ENCODE measurements at regions not wholly inside any gene's neighbourhood (a gene's known extent, or its start where the extent isn't known, plus 50 kb on each side); places are given as distances from the start of the nearest gene placed in this dataset.

- H3K18ac ChIP-seq (ENCODE audit: low read depth in 1 of 2, low read length in 2 of 2) = no peak overlapping the region
- no peak overlapping the region for H3K4me3 ChIP-seq (ENCODE audit: insufficient read depth in 1 of 2, low read depth in 1 of 2, low read length in 2 of 2)
- no peak overlapping the region for H2AK5ac ChIP-seq (ENCODE audit: low read length, severe bottlenecking)
- H3K4ac ChIP-seq (ENCODE audit: low read depth in 1 of 2, low read length in 2 of 2) = no peak overlapping the region
- no peak overlapping the region for H4K8ac ChIP-seq (ENCODE audit: low read length)
- H2BK5ac ChIP-seq (ENCODE audit: low read depth, low read length, poor library complexity, severe bottlenecking) = no peak overlapping the region
- DNase-seq = no peak
- H2AFZ ChIP-seq (ENCODE audit: low read depth, low read length) = no peak overlapping the region
- no peaks in the 10 kb centered on the region for H3K4me1 ChIP-seq (ENCODE audit: control insufficient read depth, insufficient read depth, low read depth, low read length)
- H3K27ac ChIP-seq (ENCODE audit: low read length, poor library complexity, severe bottlenecking) = no peak overlapping the region
- 77% methylated on average over 1 of the region's 3 CpGs for WGBS
- no peak overlapping the region for H2BK15ac ChIP-seq (ENCODE audit: low read depth, poor library complexity, severe bottlenecking)
- no peak overlapping the region for H3K4me2 ChIP-seq (ENCODE audit: low read length, poor library complexity, severe bottlenecking)
- H4K91ac ChIP-seq (ENCODE audit: low read length) = no peak overlapping the region
- no peak overlapping the region for H2BK120ac ChIP-seq (ENCODE audit: low read depth, low read length)
- H3K27me3 ChIP-seq (ENCODE audit: control insufficient read depth in 1 of 2, insufficient read depth in 1 of 2, low read length in 2 of 2) = peaks cover 59 to 67% of the 10 kb centered on the region in 2 experiments
- no peak overlapping the region for H2BK12ac ChIP-seq (ENCODE audit: low read length in 2 of 2)
- H3K9me3 ChIP-seq (ENCODE audit: control insufficient read depth, low read length) = peaks cover 8% of the 10 kb centered on the region
- H3K14ac ChIP-seq (ENCODE audit: low read length in 2 of 2) = peak overlapping the region in 1 of 2 experiments; percentile 41
- H3K79me1 ChIP-seq (replicated peaks; ENCODE audit: low read length, poor library complexity, severe bottlenecking) = no peaks in the 10 kb centered on the region
- no peak overlapping the region for H3K23ac ChIP-seq (ENCODE audit: low read length in 2 of 2)
- H3K36me3 ChIP-seq (ENCODE audit: control insufficient read depth in 1 of 2, insufficient read depth in 2 of 2, low read depth in 1 of 2, low read length in 2 of 2) = no peaks in the 10 kb centered on the region
- no peak overlapping the region for H3K9ac ChIP-seq (ENCODE audit: low read length)
Observed at GRCh38 chr2:121030523-121030922, 254.5 kb downstream of the TFCP2L1 start.

- Histone ChIP-seq H3K4me2 (ENCODE audit: low read length, poor library complexity, severe bottlenecking) (no peak overlapping the region), H4K91ac (ENCODE audit: low read length) (no peak overlapping the region), H3K79me1 (replicated peaks; ENCODE audit: low read length, poor library complexity, severe bottlenecking) (no peaks in the 10 kb centered on the region), H3K18ac (ENCODE audit: low read depth in 1 of 2, low read length in 2 of 2) (no peak overlapping the region), H3K23ac (ENCODE audit: low read length in 2 of 2) (no peak overlapping the region), H2BK12ac (ENCODE audit: low read length in 2 of 2) (no peak overlapping the region), H3K14ac (ENCODE audit: low read length in 2 of 2) (no peak overlapping the region), H3K4me1 (ENCODE audit: control insufficient read depth, insufficient read depth, low read depth, low read length) (peaks cover 1% of the 10 kb centered on the region), H3K9me3 (ENCODE audit: control insufficient read depth, low read length) (peaks cover 8% of the 10 kb centered on the region), H3K4me3 (ENCODE audit: insufficient read depth in 1 of 2, low read depth in 1 of 2, low read length in 2 of 2) (no peak overlapping the region), H3K27ac (ENCODE audit: low read length, poor library complexity, severe bottlenecking) (no peak overlapping the region), H3K27me3 (ENCODE audit: control insufficient read depth in 1 of 2, insufficient read depth in 1 of 2, low read length in 2 of 2) (peaks cover 63 to 79% of the 10 kb centered on the region in 2 experiments), H3K36me3 (ENCODE audit: control insufficient read depth in 1 of 2, insufficient read depth in 2 of 2, low read depth in 1 of 2, low read length in 2 of 2) (no peaks in the 10 kb centered on the region), H4K8ac (ENCODE audit: low read length) (no peak overlapping the region), H2AK5ac (ENCODE audit: low read length, severe bottlenecking) (no peak overlapping the region), H2AFZ (ENCODE audit: low read depth, low read length) (no peak overlapping the region), H3K9ac (ENCODE audit: low read length) (no peak overlapping the region), H3K4ac (ENCODE audit: low read depth in 1 of 2, low read length in 2 of 2) (no peak overlapping the region), H2BK5ac (ENCODE audit: low read depth, low read length, poor library complexity, severe bottlenecking) (no peak overlapping the region), H2BK15ac (ENCODE audit: low read depth, poor library complexity, severe bottlenecking) (no peak overlapping the region), H2BK120ac (ENCODE audit: low read depth, low read length) (no peak overlapping the region)
- no peak for DNase-seq
- 96% methylated on average over 12 of the region's 12 CpGs for WGBS
Observed at GRCh38 chr2:121031568-121032340, 253.2 kb downstream of the TFCP2L1 start.

GRCh38 chr2:121033461-121033996 is 251.5 kb downstream of the TFCP2L1 start:
- Histone ChIP-seq H3K18ac (ENCODE audit: low read depth in 1 of 2, low read length in 2 of 2) (no peak overlapping the region), H4K91ac (ENCODE audit: low read length) (no peak overlapping the region), H2AK5ac (ENCODE audit: low read length, severe bottlenecking) (no peak overlapping the region), H2BK15ac (ENCODE audit: low read depth, poor library complexity, severe bottlenecking) (no peak overlapping the region), H3K4me1 (ENCODE audit: control insufficient read depth, insufficient read depth, low read depth, low read length) (peaks cover 4% of the 10 kb centered on the region), H3K14ac (ENCODE audit: low read length in 2 of 2) (no peak overlapping the region), H2BK12ac (ENCODE audit: low read length in 2 of 2) (no peak overlapping the region), H4K8ac (ENCODE audit: low read length) (no peak overlapping the region), H2BK120ac (ENCODE audit: low read depth, low read length) (no peak overlapping the region), H3K36me3 (ENCODE audit: control insufficient read depth in 1 of 2, insufficient read depth in 2 of 2, low read depth in 1 of 2, low read length in 2 of 2) (no peaks in the 10 kb centered on the region), H3K4me3 (ENCODE audit: insufficient read depth in 1 of 2, low read depth in 1 of 2, low read length in 2 of 2) (no peak overlapping the region), H3K79me1 (replicated peaks; ENCODE audit: low read length, poor library complexity, severe bottlenecking) (no peaks in the 10 kb centered on the region), H2AFZ (ENCODE audit: low read depth, low read length) (no peak overlapping the region), H3K23ac (ENCODE audit: low read length in 2 of 2) (no peak overlapping the region), H3K27me3 (ENCODE audit: control insufficient read depth in 1 of 2, insufficient read depth in 1 of 2, low read length in 2 of 2) (peaks cover 72 to 90% of the 10 kb centered on the region in 2 experiments), H3K9ac (ENCODE audit: low read length) (no peak overlapping the region), H3K27ac (ENCODE audit: low read length, poor library complexity, severe bottlenecking) (no peak overlapping the region), H3K4ac (ENCODE audit: low read depth in 1 of 2, low read length in 2 of 2) (no peak overlapping the region), H2BK5ac (ENCODE audit: low read depth, low read length, poor library complexity, severe bottlenecking) (no peak overlapping the region), H3K9me3 (ENCODE audit: control insufficient read depth, low read length) (no peaks in the 10 kb centered on the region), H3K4me2 (ENCODE audit: low read length, poor library complexity, severe bottlenecking) (no peak overlapping the region)
- no peak for DNase-seq
- WGBS = 85% methylated on average over 7 of the region's 7 CpGs

GRCh38 chr2:121034551-121034950 is 250.5 kb downstream of the TFCP2L1 start:
- 83% methylated on average over 5 of the region's 5 CpGs for WGBS
- Histone ChIP-seq H3K18ac (ENCODE audit: low read depth in 1 of 2, low read length in 2 of 2) (no peak overlapping the region), H3K79me1 (replicated peaks; ENCODE audit: low read length, poor library complexity, severe bottlenecking) (no peaks in the 10 kb centered on the region), H3K9me3 (ENCODE audit: control insufficient read depth, low read length) (no peaks in the 10 kb centered on the region), H2AFZ (ENCODE audit: low read depth, low read length) (no peak overlapping the region), H3K4ac (ENCODE audit: low read depth in 1 of 2, low read length in 2 of 2) (no peak overlapping the region), H3K4me3 (ENCODE audit: insufficient read depth in 1 of 2, low read depth in 1 of 2, low read length in 2 of 2) (no peak overlapping the region), H3K4me1 (ENCODE audit: control insufficient read depth, insufficient read depth, low read depth, low read length) (peaks cover 8% of the 10 kb centered on the region), H2BK15ac (ENCODE audit: low read depth, poor library complexity, severe bottlenecking) (no peak overlapping the region), H3K23ac (ENCODE audit: low read length in 2 of 2) (no peak overlapping the region), H3K27ac (ENCODE audit: low read length, poor library complexity, severe bottlenecking) (no peak overlapping the region), H3K9ac (ENCODE audit: low read length) (no peak overlapping the region), H4K91ac (ENCODE audit: low read length) (no peak overlapping the region), H2BK12ac (ENCODE audit: low read length in 2 of 2) (no peak overlapping the region), H3K27me3 (ENCODE audit: control insufficient read depth in 1 of 2, insufficient read depth in 1 of 2, low read length in 2 of 2) (peaks cover 67 to 89% of the 10 kb centered on the region in 2 experiments), H2AK5ac (ENCODE audit: low read length, severe bottlenecking) (no peak overlapping the region), H3K4me2 (ENCODE audit: low read length, poor library complexity, severe bottlenecking) (no peak overlapping the region), H2BK5ac (ENCODE audit: low read depth, low read length, poor library complexity, severe bottlenecking) (no peak overlapping the region), H2BK120ac (ENCODE audit: low read depth, low read length) (no peak overlapping the region), H3K36me3 (ENCODE audit: control insufficient read depth in 1 of 2, insufficient read depth in 2 of 2, low read depth in 1 of 2, low read length in 2 of 2) (no peaks in the 10 kb centered on the region), H4K8ac (ENCODE audit: low read length) (no peak overlapping the region), H3K14ac (ENCODE audit: low read length in 2 of 2) (no peak overlapping the region)
- DNase-seq = no peak

All from mesenchymal stem cell (in vitro differentiated cells and primary cell).